ENCODE measurements at regions not wholly inside any gene's neighbourhood (a gene's known extent, or its start where the extent isn't known, plus 50 kb on each side); places are given as distances from the start of the nearest gene placed in this dataset.
"Not testable (repeated sequence)": the region's sequence is repeated elsewhere in the genome, so short reads cannot be mapped to it uniquely, and the experiment has no call there.

DNA sequence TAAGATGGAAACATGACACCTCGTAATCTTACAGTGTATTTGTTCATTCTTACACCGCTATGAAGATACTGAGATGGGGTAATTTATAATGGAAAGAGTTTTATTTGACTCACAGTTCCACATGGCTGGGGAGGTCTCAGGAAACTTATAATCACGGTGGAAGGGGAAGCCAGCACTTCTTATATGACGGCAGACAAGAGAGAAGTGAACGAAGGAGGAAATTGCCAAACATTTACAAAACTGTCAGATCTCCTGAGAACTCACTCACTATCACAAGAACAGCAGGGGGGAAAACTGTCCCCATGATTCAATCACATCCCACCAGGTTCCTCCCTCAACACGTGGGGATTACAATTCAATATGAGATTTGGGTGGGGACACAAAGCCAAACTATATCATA, 282.3 kb downstream of the HGF start:
- no peak for DNase-seq (ENCODE audit: low read depth in 4 of 4, low spot score in 3 of 4)

DNA sequence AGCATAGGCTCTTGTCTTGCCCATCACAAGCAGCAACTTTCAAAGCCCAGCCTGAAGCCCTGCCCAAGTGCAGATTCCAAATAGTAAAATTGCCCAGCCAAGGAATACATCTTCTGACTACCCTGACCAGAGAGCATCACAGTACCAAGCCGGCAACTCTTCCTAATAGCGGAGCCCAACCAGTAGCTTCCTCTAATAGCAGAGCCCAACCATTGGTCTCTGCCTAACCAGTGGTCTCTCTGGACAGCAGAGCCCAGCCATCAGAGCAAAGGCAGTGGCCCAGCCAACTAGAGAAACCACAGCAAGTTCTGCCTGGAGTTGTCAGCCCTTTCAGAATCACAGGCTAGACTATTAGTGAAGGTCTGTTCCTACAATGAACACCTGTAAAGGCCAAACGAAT, 285.6 kb downstream of the HGF start:
- DNase-seq (ENCODE audit: low read depth in 4 of 4, low spot score in 3 of 4), result peak; percentile 14 to 39 (median 36)

DNA sequence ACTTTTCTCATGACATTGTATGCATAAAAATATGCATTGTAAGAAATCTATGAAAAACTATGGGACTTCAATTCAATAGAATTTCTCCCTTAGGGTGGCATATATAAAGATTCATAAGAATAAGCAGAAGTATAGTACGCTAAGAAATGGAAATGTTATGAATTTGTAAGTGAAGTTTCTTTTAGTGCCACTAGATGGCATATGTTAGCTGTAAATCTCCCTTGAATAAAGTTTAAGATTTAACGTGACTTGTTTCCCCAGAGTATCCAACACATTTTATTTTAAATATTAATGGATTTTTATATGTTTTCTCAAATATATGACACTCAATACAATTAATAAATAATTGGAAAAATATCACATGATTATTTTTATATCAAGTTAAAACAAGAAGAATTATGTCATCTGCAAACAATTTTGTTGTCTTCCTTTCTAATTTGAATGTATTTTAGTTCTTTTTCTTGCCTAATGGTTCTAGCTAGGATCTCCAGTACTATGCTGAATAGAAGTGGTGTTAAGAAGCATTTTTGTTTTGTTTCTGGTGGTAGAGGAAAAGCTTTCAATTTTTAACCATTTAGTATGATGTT, 287.2 kb downstream of the HGF start:
- DNase-seq (ENCODE audit: low read depth in 4 of 4, low spot score in 3 of 4), result no peak

DNA sequence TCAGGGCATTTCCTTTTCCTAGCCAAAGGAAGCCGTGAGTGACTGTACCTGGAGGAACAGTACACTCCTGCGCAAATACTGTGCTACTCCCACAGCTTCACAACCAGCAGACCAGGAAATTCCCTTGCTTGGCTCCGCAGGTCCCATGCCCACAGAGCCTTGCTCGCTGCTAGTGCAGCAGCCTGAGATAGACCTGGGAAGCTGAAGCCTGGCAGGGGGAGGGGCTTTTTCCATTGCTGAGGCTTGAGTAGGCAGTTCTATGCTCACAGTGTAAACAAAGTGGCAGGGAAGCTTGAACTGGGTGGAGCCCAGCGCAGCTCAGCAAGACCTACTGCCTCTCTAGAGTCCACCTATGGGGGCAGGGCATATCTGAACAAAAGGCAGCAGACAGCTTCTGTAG, 291.2 kb downstream of the HGF start:
- DNase-seq (ENCODE audit: low read depth in 4 of 4, low spot score in 3 of 4), result no peak

DNA sequence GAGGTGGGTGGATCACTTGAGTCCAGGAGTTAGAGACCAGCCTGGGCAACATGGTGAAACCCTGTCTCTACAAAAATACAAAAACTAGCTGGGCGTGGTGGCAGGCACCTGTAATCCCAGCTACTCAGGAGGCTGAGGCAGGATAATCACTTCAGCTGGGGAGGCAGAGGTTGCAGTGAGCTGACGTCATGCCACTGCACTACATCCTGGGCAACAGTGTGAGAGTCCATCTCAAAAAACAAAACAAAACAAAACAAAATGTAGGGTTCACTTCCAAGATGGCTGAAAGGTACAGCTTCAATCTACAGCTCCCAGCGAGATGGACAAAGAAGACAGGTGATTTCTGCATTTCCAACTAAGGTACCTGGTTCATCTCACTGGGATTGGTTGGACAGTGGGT, 291.6 kb downstream of the HGF start:
- DNase-seq (ENCODE audit: low read depth in 4 of 4, low spot score in 3 of 4), result not testable (repeated sequence)

DNA sequence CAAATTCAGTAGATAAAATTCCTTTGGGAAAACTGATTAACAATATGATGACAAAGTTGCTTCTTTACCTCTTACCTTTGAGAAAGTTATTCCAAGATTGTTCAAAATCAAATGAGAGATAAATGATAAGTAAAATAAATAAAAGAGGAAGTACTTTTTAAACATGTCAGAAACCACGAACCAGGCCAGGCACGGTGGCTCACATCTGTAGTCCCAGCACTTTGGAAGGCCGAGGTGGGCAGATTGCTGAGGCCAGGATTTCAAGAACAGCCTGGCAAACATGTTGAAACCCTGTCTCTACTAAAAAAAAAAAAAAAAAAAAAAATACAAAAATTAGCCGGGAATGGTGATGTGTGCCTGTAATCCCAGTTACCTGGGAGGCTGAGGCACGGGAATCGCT, 296.6 kb downstream of the HGF start:
- DNase-seq (ENCODE audit: low read depth in 4 of 4, low spot score in 3 of 4), result no peak

DNA sequence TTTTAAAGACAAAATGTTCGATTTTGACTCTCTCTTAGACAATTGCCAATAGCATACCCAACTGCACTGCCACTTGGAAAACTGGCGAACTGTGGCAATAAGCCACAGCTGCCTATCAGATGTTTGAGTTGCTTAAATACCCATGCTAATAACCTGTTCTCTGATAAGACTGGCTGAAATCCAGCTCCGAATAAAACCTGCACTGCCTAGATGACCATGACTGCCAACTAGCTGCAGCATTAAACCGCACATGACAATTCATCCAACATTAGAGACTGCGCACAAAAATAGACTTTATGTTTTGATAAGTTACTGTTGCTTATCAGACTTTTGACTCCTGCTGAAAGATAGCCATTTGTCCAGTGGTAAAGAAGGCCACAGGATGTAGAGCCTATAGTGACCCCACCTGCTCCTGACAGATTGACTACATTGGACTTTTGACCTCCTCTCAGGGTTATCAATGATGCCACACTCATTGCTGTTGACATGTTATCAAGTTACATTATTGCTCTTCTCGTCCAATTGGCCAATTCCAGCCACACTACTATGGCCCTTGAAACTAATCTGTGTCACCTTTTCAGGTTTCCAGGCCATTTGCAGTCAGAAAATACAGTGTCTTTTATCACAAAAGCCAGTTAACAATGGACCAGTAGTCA, 299.0 kb downstream of the HGF start:
- DNase-seq (ENCODE audit: low read depth in 4 of 4, low spot score in 3 of 4), result no peak

DNA sequence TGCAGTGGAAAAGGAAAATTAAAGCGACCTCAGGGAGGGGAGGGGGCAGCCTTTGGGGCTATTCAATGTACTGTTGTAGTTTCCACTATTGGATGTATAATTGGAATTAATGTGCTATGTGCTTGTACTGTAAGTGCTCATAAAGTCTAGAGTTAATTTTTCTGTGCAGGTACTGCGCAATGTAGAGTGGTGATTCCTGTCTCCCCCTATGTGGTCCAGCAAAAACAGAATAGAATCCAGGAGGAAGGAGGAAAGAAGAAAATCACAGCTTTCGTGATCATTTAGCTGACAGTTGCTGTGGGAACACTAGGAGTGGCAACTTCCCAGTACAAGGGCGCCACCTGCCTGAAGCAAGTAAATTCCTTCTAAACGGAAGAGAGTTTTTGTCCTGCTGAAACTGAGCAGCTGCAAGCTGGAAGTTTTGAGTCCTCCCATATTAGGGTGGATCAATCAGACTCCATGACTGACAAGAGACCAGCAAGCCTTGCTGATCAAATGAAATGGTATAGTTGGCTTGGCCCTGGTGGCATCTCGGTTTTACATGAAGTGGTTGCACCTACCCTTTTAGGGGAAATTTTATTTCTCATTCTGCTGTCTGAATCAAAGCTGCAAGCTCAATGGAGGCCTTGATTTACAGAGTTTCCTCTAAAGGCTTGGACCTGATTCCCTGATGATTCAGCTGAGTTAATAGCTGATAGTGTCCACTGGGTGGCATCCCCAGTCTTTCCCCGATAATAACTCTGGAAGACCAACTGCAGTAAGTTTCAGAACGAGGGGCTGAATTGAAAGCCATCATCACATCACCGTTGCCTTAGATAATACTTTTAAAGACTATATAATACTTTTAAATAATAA, 299.8 kb downstream of the HGF start:
- DNase-seq (ENCODE audit: low read depth in 4 of 4, low spot score in 3 of 4), result peak in 3 of 4 donors; percentile 24 to 41 (median 36)

DNA sequence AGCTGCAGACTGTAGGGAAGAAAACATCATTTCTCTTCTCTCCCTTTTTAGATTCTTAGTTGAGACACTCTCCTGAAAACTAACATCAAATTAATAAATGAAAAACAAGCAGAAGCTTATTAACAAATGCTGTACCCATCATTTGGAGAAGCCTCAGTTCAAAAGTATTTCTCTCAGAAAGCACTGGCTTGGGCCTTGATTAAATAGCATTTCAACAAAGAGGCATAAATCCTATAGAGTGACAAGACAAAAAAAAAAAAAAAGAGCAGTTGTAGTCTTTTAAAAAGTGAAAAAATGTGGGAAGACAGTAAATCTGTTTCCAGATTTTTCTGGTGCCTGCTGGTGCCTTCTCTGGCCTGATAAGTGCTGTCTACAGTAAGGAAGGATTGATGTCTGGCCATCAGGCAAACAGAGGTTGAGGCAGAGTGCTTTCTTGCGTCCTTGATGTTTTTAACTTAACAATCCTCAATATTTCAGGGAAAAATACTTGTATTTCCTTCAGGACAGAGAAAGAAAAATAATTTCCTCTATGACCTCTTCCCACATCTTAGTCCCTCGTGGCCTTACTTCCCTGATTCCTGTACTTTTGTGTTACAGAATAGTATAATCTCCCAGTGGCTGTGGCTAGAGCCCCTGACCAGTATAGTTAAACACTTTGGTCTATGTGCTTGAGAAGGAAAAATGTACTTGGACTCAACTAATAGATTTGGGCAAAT, 300.5 kb downstream of the HGF start:
- no peak for DNase-seq (ENCODE audit: low read depth in 4 of 4, low spot score in 3 of 4)

DNA sequence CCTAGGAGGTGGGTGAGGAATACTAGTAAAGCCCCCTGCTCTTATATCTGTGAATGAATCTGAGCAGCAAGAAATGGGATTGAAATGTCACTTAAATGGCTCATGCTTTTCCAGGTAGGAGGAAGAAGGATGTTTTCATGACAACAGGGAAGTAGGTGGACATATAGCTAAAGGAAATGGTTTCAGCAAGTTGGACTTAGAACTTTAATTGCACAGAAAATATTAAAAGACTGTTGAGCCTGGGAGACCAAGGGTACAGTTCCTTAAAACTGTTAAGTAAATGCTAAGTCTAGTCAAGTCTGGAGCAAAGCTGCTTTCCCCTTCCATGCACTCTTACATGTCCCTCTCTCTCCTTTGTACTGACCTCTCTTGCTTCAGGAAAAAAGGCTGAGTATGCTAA, 301.3 kb downstream of the HGF start:
- DNase-seq (ENCODE audit: low read depth in 4 of 4, low spot score in 3 of 4), result no peak

DNA sequence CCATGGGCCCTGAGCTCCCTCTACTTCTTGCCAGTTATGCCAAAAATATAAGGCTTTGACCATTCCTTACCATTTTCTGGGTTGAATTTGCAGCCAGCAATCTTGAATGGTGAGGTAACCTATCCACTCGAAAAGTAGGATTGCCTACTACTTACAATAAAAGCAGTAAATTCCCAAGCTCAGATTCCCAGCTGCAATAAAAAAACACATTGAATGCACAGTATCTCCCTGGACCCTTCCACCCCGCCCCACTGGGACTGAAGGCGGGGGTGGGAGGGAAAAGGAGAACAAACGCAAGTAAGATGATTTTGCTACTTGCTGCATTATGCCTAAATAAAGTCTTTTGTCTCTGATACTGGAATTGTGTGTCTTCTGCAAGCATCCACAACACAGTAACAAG, 301.9 kb downstream of the HGF start:
- DNase-seq (ENCODE audit: low read depth in 4 of 4, low spot score in 3 of 4), result no peak

DNA sequence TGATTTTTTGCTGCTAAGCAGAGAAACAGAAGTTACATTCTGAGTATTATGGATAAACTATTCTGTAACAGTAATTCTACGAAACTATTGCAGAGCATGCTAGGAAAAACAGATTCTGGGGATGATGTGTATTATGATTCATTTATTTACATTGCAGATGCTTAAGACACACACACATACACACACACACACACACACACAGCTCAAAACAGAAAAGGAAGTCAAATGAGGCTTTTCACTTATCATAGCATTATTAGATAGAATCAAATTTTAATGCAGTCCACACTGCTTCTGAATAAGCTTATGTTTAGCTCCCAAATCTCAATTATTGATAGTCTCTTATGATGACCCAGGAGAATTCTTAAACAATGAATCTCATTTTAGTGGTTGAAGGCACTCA, 307.2 kb downstream of the HGF start:
- no peak for DNase-seq (ENCODE audit: low read depth in 4 of 4, low spot score in 3 of 4)

DNA sequence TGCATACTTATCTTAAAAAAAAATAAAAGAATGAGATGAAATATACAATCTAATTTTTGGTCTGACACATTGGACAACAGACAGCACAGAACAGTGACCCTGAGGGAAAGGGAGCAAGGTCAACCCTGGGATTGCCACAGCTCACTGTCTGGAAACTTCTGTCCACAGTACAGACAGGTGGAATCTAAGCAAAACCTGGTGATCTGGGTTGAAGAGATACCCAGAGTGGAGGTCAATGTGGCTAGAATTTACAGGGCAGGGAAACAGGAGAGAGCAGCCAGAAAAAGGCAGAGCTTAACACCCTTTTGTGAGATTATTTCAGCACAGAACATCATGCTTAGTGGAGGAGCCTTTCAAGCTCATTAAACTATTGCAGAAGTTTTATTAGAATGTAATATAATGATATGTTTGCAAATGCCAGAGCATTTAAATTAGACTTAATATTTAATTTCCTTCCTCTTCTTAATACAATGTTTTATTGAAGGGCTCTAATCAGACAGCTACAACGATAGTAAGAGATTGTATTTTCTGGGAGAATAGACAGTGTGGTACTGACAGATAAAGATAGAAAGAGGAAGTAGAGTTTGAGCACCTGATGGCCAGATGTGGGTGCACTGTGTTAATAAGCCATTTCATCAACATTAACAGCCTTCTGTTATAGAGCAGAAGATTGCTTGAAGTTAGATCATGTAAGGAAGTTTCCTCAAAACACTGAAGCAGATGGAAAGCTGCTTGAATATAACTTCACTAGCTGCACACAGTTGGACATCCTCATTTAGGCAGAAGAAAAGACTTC, 309.4 kb downstream of the HGF start:
- no peak for DNase-seq (ENCODE audit: low read depth in 4 of 4, low spot score in 3 of 4)

DNA sequence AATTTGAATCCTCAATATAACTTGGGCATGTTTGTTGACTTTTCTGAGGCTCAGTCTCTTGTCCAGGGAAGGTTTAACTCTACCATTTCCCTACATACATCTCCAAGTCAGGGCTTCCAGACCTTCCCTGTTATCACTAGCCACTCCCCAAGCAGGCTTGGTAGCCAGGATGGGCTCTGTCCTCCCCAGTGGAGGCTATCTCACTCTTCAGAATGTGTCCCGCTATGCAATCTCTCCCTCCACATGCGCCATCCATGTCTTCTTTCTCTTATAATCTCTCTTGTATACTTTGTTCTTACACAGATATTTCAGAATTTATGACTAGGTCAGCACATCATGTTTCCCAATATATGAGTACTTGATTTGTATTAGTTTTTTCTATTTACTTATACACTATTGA, 310.4 kb downstream of the HGF start:
- DNase-seq (ENCODE audit: low read depth in 4 of 4, low spot score in 3 of 4), result no peak

DNA sequence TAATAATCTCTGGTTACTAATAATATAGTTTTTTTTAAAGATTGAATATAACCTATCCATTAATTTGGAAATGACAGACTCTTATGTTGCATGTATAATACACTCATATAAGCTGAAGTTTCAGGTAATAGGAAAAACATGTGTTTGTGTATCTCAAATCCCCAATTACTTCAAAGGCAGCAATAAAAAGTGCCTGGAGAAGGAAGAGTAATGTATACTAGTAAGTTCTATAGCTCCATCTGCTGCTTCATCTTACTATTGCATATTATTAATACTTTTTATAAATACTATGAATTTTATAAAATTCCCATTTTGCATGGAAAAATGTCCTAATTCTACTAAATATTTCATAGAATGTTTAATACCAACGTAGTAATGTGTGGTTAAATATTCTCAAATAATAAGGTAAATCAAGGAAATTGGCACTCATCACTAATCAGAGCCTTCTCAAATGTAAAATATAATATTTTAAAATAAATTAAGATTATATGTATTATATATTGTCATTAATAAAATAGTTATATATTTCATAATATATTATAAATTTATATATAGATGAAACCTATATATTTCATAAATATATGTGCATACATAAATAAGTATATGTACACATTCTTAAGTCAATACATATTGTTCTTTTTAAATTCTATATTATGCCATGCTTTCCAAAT, 311.9 kb downstream of the HGF start:
- DNase-seq (ENCODE audit: low read depth in 4 of 4, low spot score in 3 of 4), result no peak

DNA sequence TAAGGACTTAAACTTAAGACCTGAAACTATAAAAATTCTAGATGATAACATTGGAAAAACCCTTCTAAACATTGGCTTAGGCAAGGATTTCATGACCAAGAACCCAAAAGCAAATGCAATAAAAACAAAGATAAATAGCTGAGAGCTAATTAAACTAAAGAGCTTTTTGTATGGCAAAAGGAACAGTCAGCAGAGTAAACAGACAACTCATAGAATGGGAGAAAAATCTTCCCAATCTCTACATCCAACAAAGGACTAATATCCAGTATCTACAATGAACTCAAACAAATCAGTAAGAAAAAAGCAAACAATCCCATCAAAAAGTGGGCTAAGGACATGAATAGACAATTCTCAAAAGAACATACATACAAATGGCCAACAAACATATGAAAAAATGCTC, 316.1 kb downstream of the HGF start:
- not testable (repeated sequence) for DNase-seq (ENCODE audit: low read depth in 4 of 4, low spot score in 3 of 4)

DNA sequence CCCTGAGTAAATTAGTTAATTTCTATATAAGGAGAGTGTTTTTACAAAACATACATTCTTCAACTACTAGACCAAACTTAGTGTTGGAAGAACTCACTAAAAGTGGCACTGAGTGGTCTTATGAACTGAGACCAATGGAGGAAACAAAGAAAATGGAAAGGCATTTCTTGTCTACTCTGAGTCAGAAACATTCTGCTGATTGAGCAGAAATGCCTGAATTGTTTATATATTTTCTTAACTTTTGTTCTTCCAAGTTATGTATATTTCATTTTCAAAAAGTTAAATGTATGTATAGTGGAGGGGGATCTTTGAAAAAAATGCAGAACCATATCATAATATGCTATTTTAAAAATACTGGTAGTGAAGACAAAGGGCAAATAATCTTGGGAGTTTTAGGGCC, 320.7 kb downstream of the HGF start:
- DNase-seq (ENCODE audit: low read depth in 4 of 4, low spot score in 3 of 4), result no peak

DNA sequence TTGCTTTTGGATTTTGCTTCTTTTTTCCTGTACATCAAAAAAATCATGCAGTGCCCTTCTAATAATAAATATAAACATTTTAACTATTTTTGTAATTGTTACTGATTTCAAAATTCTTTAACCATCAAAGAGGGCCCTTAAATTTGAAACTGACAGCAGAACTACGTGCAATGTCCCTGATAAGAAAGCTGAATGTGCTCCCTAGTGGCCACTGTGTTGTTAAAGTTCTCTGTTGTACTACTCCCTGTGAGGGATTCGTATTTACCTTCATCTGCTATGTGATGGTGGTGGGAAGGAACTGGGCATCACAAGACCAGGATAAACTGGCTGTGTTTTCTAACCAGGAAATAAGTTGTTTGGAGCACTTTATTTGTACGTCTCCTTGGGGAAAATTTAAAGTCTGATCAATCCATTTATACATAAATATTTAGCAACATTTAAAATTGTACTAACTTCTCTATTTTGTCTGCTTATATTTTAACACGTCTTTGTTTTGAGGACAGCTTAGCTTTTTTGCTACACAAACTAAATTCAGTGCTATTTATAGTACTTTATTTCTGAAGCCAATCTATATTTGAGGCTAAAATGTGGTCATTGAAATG, 322.4 kb downstream of the HGF start:
- DNase-seq (ENCODE audit: low read depth in 4 of 4, low spot score in 3 of 4), result no peak

DNA sequence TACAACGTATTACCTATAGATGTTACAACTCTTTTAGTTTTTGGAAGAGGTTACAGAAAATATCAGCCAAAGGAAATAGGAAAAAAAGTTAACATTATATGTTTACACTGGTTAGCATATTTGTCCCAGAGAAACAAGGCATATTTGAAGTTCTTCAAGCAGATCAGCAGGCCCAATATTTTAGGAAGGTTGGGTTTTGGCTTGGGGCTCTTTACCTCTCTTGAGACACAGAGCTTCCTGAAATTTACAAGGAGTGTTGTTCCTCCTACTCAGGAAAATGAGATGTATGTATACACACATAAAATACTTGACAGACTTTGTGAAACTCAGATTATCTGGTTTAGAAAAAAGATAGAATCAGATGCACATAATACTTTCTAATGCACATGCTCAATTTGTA, 323.6 kb downstream of the HGF start:
- no peak for DNase-seq (ENCODE audit: low read depth in 4 of 4, low spot score in 3 of 4)

DNA sequence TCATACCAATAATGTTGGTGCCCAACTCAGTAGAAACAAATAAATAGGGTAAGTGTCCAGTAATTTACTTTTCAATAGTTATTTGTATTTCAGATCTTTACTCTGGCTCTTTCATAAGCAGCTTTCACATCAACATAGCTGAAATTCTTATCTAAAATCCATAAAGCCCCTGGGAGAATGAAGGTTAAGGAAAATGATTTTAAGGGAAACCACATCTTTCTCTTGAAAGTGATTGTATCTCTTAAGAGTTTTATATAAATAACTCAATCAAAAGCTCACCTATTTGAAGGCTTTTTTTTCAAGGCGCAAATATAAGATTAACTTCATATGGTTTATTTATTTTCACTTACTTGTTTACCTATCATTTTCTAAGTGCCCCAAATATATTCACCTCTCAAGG, 324.4 kb downstream of the HGF start:
- no peak for DNase-seq (ENCODE audit: low read depth in 4 of 4, low spot score in 3 of 4)
